Motor neuron (in vitro differentiated cells): ENCODE measurements at regions not wholly inside any gene's neighbourhood (a gene's known extent, or its start where the extent isn't known, plus 50 kb on each side); places are given as distances from the start of the nearest gene placed in this dataset.
"Not testable (repeated sequence)": the region's sequence is repeated elsewhere in the genome, so short reads cannot be mapped to it uniquely, and the experiment has no call there.

Experiments
- ATAC-seq, 8 experiments: fragments of 200-7000 bp; cut with Tn5 transposase; replicated peaks in 6 of 8; 2 replicates each; pipeline ENCODE4 v1.8.0; 2021; ENCODE audit warnings: mild to moderate bottlenecking in 8 of 8, moderate library complexity in 8 of 8
- H3K27ac ChIP-seq, 2 donors: fragments of 250-450 bp; sonication (Bioruptor Pico); 2 replicates each; pipeline ENCODE4 v1.9.0; 2021; ENCODE audit warnings: antibody characterized with exemption in 2 of 2, mild to moderate bottlenecking in 2 of 2, moderate library complexity in 1 of 2
- H3K4me1 ChIP-seq, 2 donors: fragments of 250-450 bp; sonication (Bioruptor Pico); replicated peaks in 1 of 2; 2 replicates each; pipeline ENCODE4 v1.6.1; 2021; ENCODE audit warnings: antibody characterized with exemption in 2 of 2, mild to moderate bottlenecking in 2 of 2, moderate library complexity in 1 of 2
- H3K4me3 ChIP-seq, 5 donors: fragments of 250-450 bp; sonication (Bioruptor Pico); 2 replicates each; pipeline ENCODE4 v1.9.0; 2021; ENCODE audit warnings: antibody characterized with exemption in 5 of 5, mild to moderate bottlenecking in 5 of 5, moderate library complexity in 4 of 5
- WGBS, 10 experiments: fragments of 450-650 bp; shearing (Covaris generic); methylation state at CpG; one replicate each; pipeline ENCODE4 v1.0.0; 2022; 5-methylcytosine and 5-hydroxymethylcytosine counted together
- in situ Hi-C, 9 experiments: fragments of 400-800 bp; cut with MboI; loops; one replicate each; pipeline ENCODE4 v1.15.0; 2021; ENCODE audit warnings: low sequenced_read_pairs in 9 of 9, low pct_unique_long_range_greater_than_20kb in 2 of 9; ENCODE audit not compliant: unreplicated experiment in 9 of 9

DNA sequence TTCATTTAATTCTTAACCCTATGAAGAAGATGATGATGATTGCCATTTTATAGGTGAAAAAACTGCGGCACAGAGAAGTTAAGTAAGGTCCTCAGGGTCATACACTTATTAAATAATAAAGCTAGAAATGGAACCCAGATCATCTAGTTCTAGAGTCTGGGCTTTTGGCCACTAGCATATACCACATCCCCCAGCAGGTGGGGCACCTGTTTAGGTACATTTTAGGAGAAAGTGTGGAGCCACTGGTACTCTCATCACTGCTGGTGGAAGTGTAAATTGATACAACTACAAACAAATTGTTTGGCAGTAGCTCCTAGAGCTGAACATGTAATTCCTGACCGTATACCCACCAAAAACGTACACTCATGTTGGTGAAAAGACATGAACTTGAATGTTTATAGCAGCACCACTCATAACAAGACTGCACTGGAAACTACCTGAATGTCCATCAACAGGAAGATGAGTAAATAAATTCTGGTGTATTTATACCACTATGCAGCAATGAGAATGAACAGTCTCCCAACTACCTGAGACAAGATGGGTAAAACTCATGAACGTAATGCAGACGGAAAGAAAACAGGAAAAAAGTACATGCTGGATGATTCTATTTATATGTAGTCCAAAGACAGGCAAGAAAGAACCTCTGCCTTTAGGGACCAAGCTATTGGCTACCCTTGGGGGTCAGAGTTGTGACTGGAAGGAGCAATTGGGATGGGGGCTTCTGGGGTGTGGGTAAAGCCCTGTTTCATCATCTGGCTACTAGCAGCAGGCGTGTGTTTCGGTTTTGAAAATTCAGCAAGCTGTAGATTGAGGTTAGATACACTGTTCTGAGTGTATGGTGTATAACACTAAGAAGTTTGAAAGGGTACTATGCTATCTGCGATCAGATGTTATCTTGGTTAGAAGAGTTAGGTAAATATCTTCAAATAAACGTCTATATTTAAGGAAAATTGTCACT, 72.3 kb upstream of the ADGRG2 start:
- in situ Hi-C loops: no loop called here
- H3K4me3 ChIP-seq: no peak overlapping the region
- no peak overlapping the region for H3K27ac ChIP-seq
- H3K4me1 ChIP-seq: no peaks in the 10 kb centered on the region
- no peak for ATAC-seq
- WGBS, 10 experiments: 15 to 100% (median 42%) methylated on average over 1 to 5 of the region's 9 CpGs; no CpG with 5 or more reads in 5 of the 10 experiments

GRCh38 chrX:19195243-19195610, 73.0 kb upstream of the ADGRG2 start:
- H3K4me3 ChIP-seq: no peak overlapping the region
- ATAC-seq: peak in 5 of 8 experiments; percentile 49 to 86 (median 65)
- WGBS, 10 experiments: 7 to 44% methylated on average over 3 to 5 of the region's 11 CpGs; no CpG with 5 or more reads in 8 of the 10 experiments
- no peaks in the 10 kb centered on the region for H3K4me1 ChIP-seq
- no peak overlapping the region for H3K27ac ChIP-seq
- in situ Hi-C loops: no loop called here

DNA sequence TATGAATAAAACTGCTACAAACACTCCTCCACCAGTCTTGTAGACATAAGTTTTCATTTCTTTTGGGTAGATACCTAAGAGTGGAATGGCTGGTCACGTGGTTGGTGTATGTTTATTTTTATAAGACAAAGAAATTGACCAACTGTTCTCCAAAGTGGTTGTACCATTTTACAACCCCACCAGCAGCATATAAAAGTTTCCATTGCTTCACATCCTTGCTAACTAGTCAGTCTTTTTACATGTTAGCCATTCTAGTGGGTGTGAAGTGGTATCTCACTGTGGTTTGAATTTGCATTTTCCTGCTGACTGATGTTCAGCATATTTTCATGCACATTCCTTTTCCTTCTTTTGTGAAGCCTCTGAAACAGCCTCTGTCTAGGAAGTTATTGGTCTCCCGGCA, 76.2 kb upstream of the ADGRG2 start:
- WGBS, 10 experiments: 10 to 100% (median 65%) methylated on average over 1 to 2 of the region's 2 CpGs; no CpG with 5 or more reads in 5 of the 10 experiments

GRCh38 chrX:19202171-19202570, 79.9 kb upstream of the ADGRG2 start:
- in situ Hi-C loops: no loop called here
- WGBS, 10 experiments: 0 to 17% methylated on average over 1 of the region's 1 CpG; no CpG with 5 or more reads in 8 of the 10 experiments

More for the DNA sequence above, 76.2 kb upstream of the ADGRG2 start:
- Histone ChIP-seq H3K27ac (no peak overlapping the region), H3K4me3 (no peak overlapping the region), H3K4me1 (no peaks in the 10 kb centered on the region)
- in situ Hi-C loops: no loop called here
- ATAC-seq: peak in 2 of 8 experiments; percentile 71 to 86

DNA sequence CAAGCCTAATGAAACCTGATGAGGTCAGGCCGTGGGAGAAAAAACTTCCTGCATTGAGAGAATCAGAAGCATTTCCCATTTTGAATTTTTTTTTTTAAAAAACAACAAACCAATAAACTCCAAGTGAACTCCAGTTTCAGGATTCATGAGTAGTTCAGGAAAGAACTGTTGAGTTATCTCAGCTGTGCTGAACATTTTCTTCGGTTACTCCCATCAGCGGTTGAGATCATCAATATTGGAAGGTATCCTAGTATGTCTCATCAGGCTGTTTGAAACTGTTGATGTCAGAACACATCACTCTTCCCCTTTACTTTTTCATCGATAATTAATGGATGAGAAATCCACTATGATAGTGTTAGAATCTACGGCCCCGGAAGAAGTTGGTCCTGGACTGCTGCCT, 82.4 kb upstream of the ADGRG2 start:
- WGBS, 10 experiments: 0 to 100% (median 60%) methylated on average over 1 to 6 of the region's 6 CpGs; no CpG with 5 or more reads in 4 of the 10 experiments
- in situ Hi-C loops: no loop called here
- no peaks in the 10 kb centered on the region for H3K4me1 ChIP-seq
- no peak overlapping the region for H3K27ac ChIP-seq
- ATAC-seq: peak in 1 of 8 experiments; percentile 26
- H3K4me3 ChIP-seq: no peak overlapping the region

More at GRCh38 chrX:19202171-19202570, 79.9 kb upstream of the ADGRG2 start:
- no peaks in the 10 kb centered on the region for H3K4me1 ChIP-seq
- no peak overlapping the region for H3K27ac ChIP-seq
- no peak overlapping the region for H3K4me3 ChIP-seq
- no peak for ATAC-seq

- H3K4me3 ChIP-seq: no peak overlapping the region
- peaks cover 7 to 33% of the 10 kb centered on the region in 2 donors for H3K4me1 ChIP-seq
- in situ Hi-C loops: no loop called here
- no peak overlapping the region for H3K27ac ChIP-seq
- no peak for ATAC-seq
Measured at GRCh38 chrX:19212037-19212436, 89.8 kb upstream of the ADGRG2 start.

DNA sequence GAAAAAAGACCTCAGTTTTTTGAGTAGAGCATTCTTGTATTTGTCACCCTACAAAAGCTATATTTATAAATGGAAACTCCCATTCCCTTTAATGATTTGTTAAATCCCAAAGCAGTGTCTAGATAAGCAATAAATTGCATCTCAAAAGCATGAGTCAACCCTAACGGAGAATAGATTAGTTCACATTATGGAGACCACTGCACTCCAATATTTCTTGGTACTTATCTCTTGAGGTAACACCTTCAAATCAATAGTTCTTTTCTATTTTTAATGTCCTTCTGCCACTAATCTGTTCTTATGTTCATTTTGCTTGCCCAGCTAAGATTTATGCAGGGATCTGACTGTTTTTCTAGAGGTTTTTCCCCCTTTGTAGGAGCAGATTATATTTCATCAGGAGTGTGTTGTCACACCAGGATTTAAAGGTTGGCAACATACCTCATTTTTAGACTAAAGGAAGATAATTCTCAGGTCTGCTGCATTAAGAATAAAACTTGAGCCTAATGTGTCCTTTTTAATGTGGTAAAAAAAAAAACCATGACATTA, 91.4 kb upstream of the ADGRG2 start:
- H3K4me3 ChIP-seq: no peak overlapping the region
- peaks cover 7 to 33% of the 10 kb centered on the region in 2 donors for H3K4me1 ChIP-seq
- peak in 5 of 8 experiments; percentile 33 to 75 (median 66) for ATAC-seq
- H3K27ac ChIP-seq: no peak overlapping the region
- 0 to 60% (median 8%) methylated on average over 1 of the region's 1 CpG; no CpG with 5 or more reads in 6 of the 10 experiments for WGBS, 10 experiments
- in situ Hi-C loops: no loop called here

DNA sequence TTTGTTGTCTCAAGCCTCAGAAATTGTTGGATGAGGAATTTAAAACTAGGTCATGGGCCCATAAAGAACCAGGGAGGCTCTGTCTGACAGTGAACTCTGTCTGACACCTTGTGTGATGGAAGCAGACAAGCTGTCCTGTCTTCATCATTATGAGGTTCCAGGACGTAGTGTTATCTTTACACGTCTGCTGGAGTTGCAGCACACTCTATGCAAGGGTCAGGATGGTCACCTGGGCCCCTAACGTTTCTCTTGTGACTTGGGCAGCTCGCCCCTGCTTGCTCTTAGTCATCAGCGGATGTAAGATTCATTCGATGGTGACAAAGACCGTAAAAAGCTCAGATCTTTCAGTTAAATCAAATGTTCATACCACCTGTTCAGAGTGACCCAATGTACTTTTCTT, 92.0 kb upstream of the ADGRG2 start:
- peak in 5 of 8 experiments; percentile 37 to 90 (median 85) for ATAC-seq
- 19 to 90% (median 36%) methylated on average over 2 to 5 of the region's 7 CpGs; no CpG with 5 or more reads in 7 of the 10 experiments for WGBS, 10 experiments

GRCh38 chrX:19225909-19226308, 103.6 kb upstream of the ADGRG2 start:
- in situ Hi-C loops: no loop called here
- WGBS, 10 experiments: 20 to 100% (median 67%) methylated on average over 1 to 7 of the region's 7 CpGs; no CpG with 5 or more reads in 6 of the 10 experiments
- H3K4me1 ChIP-seq: no peaks in the 10 kb centered on the region
- no peak overlapping the region for H3K27ac ChIP-seq
- no peak overlapping the region for H3K4me3 ChIP-seq
- ATAC-seq: peak in 5 of 8 experiments; percentile 35 to 51 (median 44)

More for the DNA sequence above, 92.0 kb upstream of the ADGRG2 start:
- Histone ChIP-seq H3K4me3 (no peak overlapping the region), H3K27ac (peak overlapping the region in 1 of 2 donors; percentile 60), H3K4me1 (peaks cover 7 to 33% of the 10 kb centered on the region in 2 donors)
- in situ Hi-C loops: no loop called here

- WGBS, 10 experiments: 40% methylated on average over 1 of the region's 4 CpGs; no CpG with 5 or more reads in 9 of the 10 experiments
- not testable (repeated sequence) for H3K4me3 ChIP-seq, ATAC-seq
Measured at GRCh38 chrX:19229896-19230295, 107.6 kb upstream of the ADGRG2 start.

DNA sequence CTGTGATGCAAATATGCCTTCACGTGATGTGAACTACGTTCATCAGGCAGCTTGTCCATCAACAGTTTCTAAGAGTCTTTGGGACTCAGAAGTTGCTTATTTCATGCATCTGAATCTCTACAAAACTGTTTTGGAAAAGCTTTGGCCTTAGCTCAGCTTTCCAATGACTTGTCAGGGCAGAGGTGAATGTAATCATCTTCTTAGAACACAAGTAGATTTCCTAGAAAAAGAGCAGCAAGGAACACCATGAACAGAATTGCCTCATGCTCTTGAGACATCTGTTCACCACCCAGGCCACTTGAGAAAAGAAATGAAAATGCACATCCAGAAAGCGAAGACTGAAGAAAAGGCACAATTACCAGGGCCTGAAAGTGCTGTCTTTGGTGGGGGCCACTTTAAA, 105.8 kb upstream of the PDHA1 start:
- Histone ChIP-seq H3K4me3 (no peak overlapping the region), H3K27ac (no peak overlapping the region), H3K4me1 (no peaks in the 10 kb centered on the region)
- WGBS, 10 experiments: 58 to 100% (median 88%) methylated on average over 1 to 3 of the region's 3 CpGs; no CpG with 5 or more reads in 6 of the 10 experiments
- in situ Hi-C loops: no loop called here
- no peak for ATAC-seq

More at GRCh38 chrX:19229896-19230295, 107.6 kb upstream of the ADGRG2 start:
- in situ Hi-C loops, H3K4me1 ChIP-seq, H3K27ac ChIP-seq: not testable (repeated sequence)

DNA sequence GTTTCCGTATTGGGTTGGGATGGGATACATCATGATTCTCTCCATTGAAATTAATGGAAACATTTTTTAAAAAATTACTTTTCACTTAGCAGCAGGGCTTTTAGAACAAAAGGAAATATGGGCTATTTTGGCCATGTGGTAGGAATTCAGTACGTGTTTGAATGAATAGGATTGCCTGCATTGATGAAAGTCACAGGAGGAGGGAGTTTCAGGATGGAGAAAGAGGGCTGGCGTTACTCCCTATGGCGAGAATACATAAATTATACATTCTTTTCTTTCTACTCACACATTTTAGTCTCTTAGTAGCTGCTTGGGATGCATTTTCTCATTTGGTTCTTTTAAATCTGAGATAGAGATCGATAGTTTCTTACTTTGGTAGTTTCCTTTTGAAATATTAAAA, 100.3 kb upstream of the PDHA1 start:
- Histone ChIP-seq H3K27ac (no peak overlapping the region), H3K4me3 (no peak overlapping the region), H3K4me1 (no peaks in the 10 kb centered on the region)
- WGBS, 10 experiments: 20 to 100% (median 67%) methylated on average over 1 to 4 of the region's 5 CpGs; no CpG with 5 or more reads in 5 of the 10 experiments
- ATAC-seq: peak in 2 of 8 experiments; percentile 44 to 46
- in situ Hi-C loops: no loop called here

- not testable (repeated sequence) for ATAC-seq
Measured at GRCh38 chrX:19244921-19245320, 98.8 kb upstream of the PDHA1 start.

More at GRCh38 chrX:19244921-19245320, 98.8 kb upstream of the PDHA1 start:
- H3K4me1 ChIP-seq, H3K27ac ChIP-seq, in situ Hi-C loops, H3K4me3 ChIP-seq: not testable (repeated sequence)
- WGBS, 10 experiments: 0 to 90% (median 24%) methylated on average over 2 of the region's 6 CpGs; no CpG with 5 or more reads in 7 of the 10 experiments
